ENCODE measurements at regions not wholly inside any gene's neighbourhood (a gene's known extent, or its start where the extent isn't known, plus 50 kb on each side); places are given as distances from the start of the nearest gene placed in this dataset.
"Not testable (repeated sequence)": the region's sequence is repeated elsewhere in the genome, so short reads cannot be mapped to it uniquely, and the experiment has no call there.

GRCh38 chr6:137320271-137320670 is 101.1 kb upstream of the IFNGR1 start:
- H3K4me3 Mint-ChIP-seq, result no peak overlapping the region
- H3K9me3 Mint-ChIP-seq, result no peaks in the 10 kb centered on the region
- H3K27ac Mint-ChIP-seq, result no peak overlapping the region
- peaks cover 2% of the 10 kb centered on the region for H3K36me3 Mint-ChIP-seq
- H3K4me1 Mint-ChIP-seq, result no peaks in the 10 kb centered on the region
- no peaks in the 10 kb centered on the region for H3K27me3 Mint-ChIP-seq

GRCh38 chr6:137316626-137317025 is 97.4 kb upstream of the IFNGR1 start:
- Mint-ChIP-seq H3K4me3 (no peak overlapping the region), H3K27ac (no peak overlapping the region), H3K27me3 (no peaks in the 10 kb centered on the region), H3K36me3 (no peaks in the 10 kb centered on the region), H3K4me1 (peaks cover 2 to 5% (median 2%) of the 10 kb centered on the region in 3 donors), H3K9me3 (no peaks in the 10 kb centered on the region)

- Mint-ChIP-seq H3K4me1 (peaks cover 2 to 7% (median 6%) of the 10 kb centered on the region in 3 donors), H3K9me3 (no peaks in the 10 kb centered on the region), H3K36me3 (no peaks in the 10 kb centered on the region), H3K27ac (no peak overlapping the region), H3K4me3 (no peak overlapping the region), H3K27me3 (no peaks in the 10 kb centered on the region)
Observed at GRCh38 chr6:137315081-137315480, 95.9 kb upstream of the IFNGR1 start.

GRCh38 chr6:137313928-137314855 is 95.0 kb upstream of the IFNGR1 start:
- Mint-ChIP-seq H3K27ac (no peak overlapping the region), H3K27me3 (no peaks in the 10 kb centered on the region), H3K9me3 (no peaks in the 10 kb centered on the region), H3K36me3 (no peaks in the 10 kb centered on the region), H3K4me3 (no peak overlapping the region), H3K4me1 (peaks cover 8 to 15% (median 13%) of the 10 kb centered on the region in 3 donors)

- H3K27ac Mint-ChIP-seq, result no peak overlapping the region
- H3K27me3 Mint-ChIP-seq, result no peaks in the 10 kb centered on the region
- H3K36me3 Mint-ChIP-seq, result no peaks in the 10 kb centered on the region
- H3K4me1 Mint-ChIP-seq, result peaks cover 18 to 25% (median 23%) of the 10 kb centered on the region in 3 donors
- no peaks in the 10 kb centered on the region for H3K9me3 Mint-ChIP-seq
- H3K4me3 Mint-ChIP-seq, result no peak overlapping the region
Observed at GRCh38 chr6:137313211-137313610, 94.0 kb upstream of the IFNGR1 start.

GRCh38 chr6:137311940-137312339 is 92.8 kb upstream of the IFNGR1 start:
- H3K27me3 Mint-ChIP-seq, result no peaks in the 10 kb centered on the region
- H3K36me3 Mint-ChIP-seq, result no peaks in the 10 kb centered on the region
- H3K27ac Mint-ChIP-seq, result no peak overlapping the region
- peaks cover 27 to 34% (median 34%) of the 10 kb centered on the region in 3 donors for H3K4me1 Mint-ChIP-seq
- H3K9me3 Mint-ChIP-seq, result no peaks in the 10 kb centered on the region
- no peak overlapping the region for H3K4me3 Mint-ChIP-seq

GRCh38 chr6:137309078-137309762 is 90.0 kb upstream of the IFNGR1 start:
- H3K36me3 Mint-ChIP-seq, result no peaks in the 10 kb centered on the region
- H3K27me3 Mint-ChIP-seq, result no peaks in the 10 kb centered on the region
- no peaks in the 10 kb centered on the region for H3K9me3 Mint-ChIP-seq
- H3K27ac Mint-ChIP-seq, result peak overlapping the region in 1 of 3 donors; percentile 39
- peak overlapping the region in 2 of 4 donors; percentile 20 to 81 for H3K4me3 Mint-ChIP-seq
- peaks cover 29 to 39% (median 38%) of the 10 kb centered on the region in 3 donors for H3K4me1 Mint-ChIP-seq

- H3K4me3 Mint-ChIP-seq, result peak overlapping the region in 3 of 4 donors; percentile 0 to 74 (median 58)
- H3K9me3 Mint-ChIP-seq, result peaks cover 0 to 5% (median 3%) of the 10 kb centered on the region in 3 donors
- peak overlapping the region; percentile 13 to 89 (median 68) for H3K27ac Mint-ChIP-seq
- H3K4me1 Mint-ChIP-seq, result peaks cover 27 to 38% (median 37%) of the 10 kb centered on the region in 3 donors
- peaks cover 2% of the 10 kb centered on the region for H3K36me3 Mint-ChIP-seq
- no peaks in the 10 kb centered on the region for H3K27me3 Mint-ChIP-seq
Observed at GRCh38 chr6:137307163-137307854, 88.1 kb upstream of the IFNGR1 start.

GRCh38 chr6:137305691-137306090 is 86.5 kb upstream of the IFNGR1 start:
- peaks cover 0 to 5% (median 3%) of the 10 kb centered on the region in 3 donors for H3K9me3 Mint-ChIP-seq
- H3K27ac Mint-ChIP-seq, result no peak overlapping the region
- peaks cover 27 to 34% (median 32%) of the 10 kb centered on the region in 3 donors for H3K4me1 Mint-ChIP-seq
- no peak overlapping the region for H3K4me3 Mint-ChIP-seq
- H3K36me3 Mint-ChIP-seq, result peaks cover 2% of the 10 kb centered on the region
- no peaks in the 10 kb centered on the region for H3K27me3 Mint-ChIP-seq

GRCh38 chr6:137304020-137304780 is 85.0 kb upstream of the IFNGR1 start:
- peaks cover 2% of the 10 kb centered on the region for H3K36me3 Mint-ChIP-seq
- H3K4me3 Mint-ChIP-seq, result no peak overlapping the region
- peaks cover 0 to 5% (median 3%) of the 10 kb centered on the region in 3 donors for H3K9me3 Mint-ChIP-seq
- H3K27ac Mint-ChIP-seq, result no peak overlapping the region
- H3K4me1 Mint-ChIP-seq, result peaks cover 21 to 28% (median 23%) of the 10 kb centered on the region in 3 donors
- H3K27me3 Mint-ChIP-seq, result no peaks in the 10 kb centered on the region

GRCh38 chr6:137303441-137303840 is 84.3 kb upstream of the IFNGR1 start:
- peaks cover 14 to 20% (median 16%) of the 10 kb centered on the region in 3 donors for H3K4me1 Mint-ChIP-seq
- peaks cover 2% of the 10 kb centered on the region for H3K36me3 Mint-ChIP-seq
- H3K4me3 Mint-ChIP-seq, result no peak overlapping the region
- peaks cover 0 to 5% (median 3%) of the 10 kb centered on the region in 3 donors for H3K9me3 Mint-ChIP-seq
- no peaks in the 10 kb centered on the region for H3K27me3 Mint-ChIP-seq
- H3K27ac Mint-ChIP-seq, result no peak overlapping the region

GRCh38 chr6:137299681-137300080 is 80.5 kb upstream of the IFNGR1 start:
- peaks cover 2% of the 10 kb centered on the region for H3K36me3 Mint-ChIP-seq
- no peak overlapping the region for H3K27ac Mint-ChIP-seq
- H3K4me3 Mint-ChIP-seq, result no peak overlapping the region
- no peaks in the 10 kb centered on the region for H3K27me3 Mint-ChIP-seq
- H3K9me3 Mint-ChIP-seq, result peaks cover 0 to 5% (median 3%) of the 10 kb centered on the region in 3 donors
- peaks cover 0 to 2% (median 0%) of the 10 kb centered on the region in 3 donors for H3K4me1 Mint-ChIP-seq

GRCh38 chr6:137297887-137298286 is 78.7 kb upstream of the IFNGR1 start:
- Mint-ChIP-seq H3K27ac (no peak overlapping the region), H3K4me1 (no peaks in the 10 kb centered on the region), H3K36me3 (no peaks in the 10 kb centered on the region), H3K27me3 (no peaks in the 10 kb centered on the region), H3K9me3 (no peaks in the 10 kb centered on the region), H3K4me3 (no peak overlapping the region)

- H3K27me3 Mint-ChIP-seq, H3K9me3 Mint-ChIP-seq, H3K36me3 Mint-ChIP-seq, H3K27ac Mint-ChIP-seq, H3K4me3 Mint-ChIP-seq: not testable (repeated sequence)
- H3K4me1 Mint-ChIP-seq, result peaks cover 4 to 11% (median 9%) of the 10 kb centered on the region in 3 donors
Observed at GRCh38 chr6:137292326-137292725, 73.1 kb upstream of the IFNGR1 start.

Data from IgD-negative memory B cell (primary cell).